ENCODE measurements at regions not wholly inside any gene's neighbourhood (a gene's known extent, or its start where the extent isn't known, plus 50 kb on each side); places are given as distances from the start of the nearest gene placed in this dataset.

GRCh38 chr14:86897704-86898513 is 1095.1 kb downstream of the GALC start:
- DNase-seq (ENCODE audit: low read depth) = no peak

- DNase-seq (ENCODE audit: low read depth) = no peak
These were observed 1095.8 kb downstream of the GALC start for GRCh38 chr14:86897224-86897623.

- DNase-seq (ENCODE audit: low read depth) = no peak
These were observed 1096.3 kb downstream of the GALC start for GRCh38 chr14:86896701-86897100.

- no peak for DNase-seq (ENCODE audit: low read depth)
These were observed 1100.6 kb downstream of the GALC start for GRCh38 chr14:86892152-86892956.

GRCh38 chr14:86885280-86885679 is 1107.7 kb downstream of the GALC start:
- no peak for DNase-seq (ENCODE audit: low read depth)

- DNase-seq (ENCODE audit: low read depth) = no peak
These were observed 1108.5 kb downstream of the GALC start for GRCh38 chr14:86884498-86884897.

- no peak for DNase-seq (ENCODE audit: low read depth)
These were observed 1110.2 kb downstream of the GALC start for GRCh38 chr14:86882818-86883217.

- DNase-seq (ENCODE audit: low read depth) = no peak
These were observed 1127.0 kb downstream of the GALC start for GRCh38 chr14:86865934-86866333.

GRCh38 chr14:86858591-86858990 is 1134.4 kb downstream of the GALC start:
- DNase-seq (ENCODE audit: low read depth) = no peak

- no peak for DNase-seq (ENCODE audit: low read depth)
These were observed 1135.0 kb downstream of the GALC start for GRCh38 chr14:86858031-86858430.

GRCh38 chr14:86852530-86852929 is 1140.5 kb downstream of the GALC start:
- DNase-seq (ENCODE audit: low read depth) = no peak

GRCh38 chr14:86847140-86847539 is 1145.8 kb downstream of the GALC start:
- DNase-seq (ENCODE audit: low read depth) = no peak

GRCh38 chr14:86838363-86838762 is 1154.6 kb downstream of the GALC start:
- DNase-seq (ENCODE audit: low read depth) = no peak

- DNase-seq (ENCODE audit: low read depth) = no peak
These were observed 1166.3 kb downstream of the GALC start for GRCh38 chr14:86826661-86827060.

- DNase-seq (ENCODE audit: low read depth) = no peak
These were observed 1168.8 kb downstream of the GALC start for GRCh38 chr14:86824167-86824566.

- no peak for DNase-seq (ENCODE audit: low read depth)
These were observed 1169.4 kb downstream of the GALC start for GRCh38 chr14:86823581-86823980.

- DNase-seq (ENCODE audit: low read depth) = no peak
These were observed 1177.6 kb downstream of the GALC start for GRCh38 chr14:86815341-86815740.

- DNase-seq (ENCODE audit: low read depth) = no peak
These were observed 1190.3 kb downstream of the GALC start for GRCh38 chr14:86802726-86803125.

GRCh38 chr14:86799244-86799647 is 1193.7 kb downstream of the GALC start:
- DNase-seq (ENCODE audit: low read depth) = no peak

- DNase-seq (ENCODE audit: low read depth) = no peak
These were observed 1194.7 kb downstream of the GALC start for GRCh38 chr14:86798330-86798729.

- DNase-seq (ENCODE audit: low read depth) = no peak
These were observed 1196.0 kb downstream of the GALC start for GRCh38 chr14:86797075-86797351.

- no peak for DNase-seq (ENCODE audit: low read depth)
These were observed 1196.5 kb downstream of the GALC start for GRCh38 chr14:86796221-86797074.

- no peak for DNase-seq (ENCODE audit: low read depth)
These were observed 1198.3 kb downstream of the GALC start for GRCh38 chr14:86794689-86795088.

Data from activated T-helper 1 cell treated with Interleukin-2 at 50 U/mL for 16 hours (primary cell).